ENCODE measurements at regions not wholly inside any gene's neighbourhood (a gene's known extent, or its start where the extent isn't known, plus 50 kb on each side); places are given as distances from the start of the nearest gene placed in this dataset.
"Not testable (repeated sequence)": the region's sequence is repeated elsewhere in the genome, so short reads cannot be mapped to it uniquely, and the experiment has no call there.

GRCh38 chr2:19651466-19651865 is 250.3 kb downstream of the TTC32 start:
- DNase-seq (ENCODE audit: missing footprints) (no peak), ATAC-seq (no peak)
- intact Hi-C loops (cut with DNase I), result no loop called here

GRCh38 chr2:19649785-19650380 is 251.9 kb downstream of the TTC32 start:
- intact Hi-C loops (cut with DNase I), result no loop called here
- peak; percentile 94 for ATAC-seq

GRCh38 chr2:19649142-19649541 is 252.6 kb downstream of the TTC32 start:
- intact Hi-C loops (cut with DNase I), result no loop called here
- DNase-seq (ENCODE audit: missing footprints), result no peak

More at GRCh38 chr2:19649785-19650380, 251.9 kb downstream of the TTC32 start:
- DNase-seq (ENCODE audit: missing footprints), result no peak

GRCh38 chr2:19648583-19648982 is 253.2 kb downstream of the TTC32 start:
- DNase-seq (ENCODE audit: missing footprints), result no peak
- intact Hi-C loops (cut with DNase I), result no loop called here
- peak; percentile 78 for ATAC-seq

More at GRCh38 chr2:19649142-19649541, 252.6 kb downstream of the TTC32 start:
- ATAC-seq, result no peak

- ATAC-seq, result no peak
- no peak for DNase-seq (ENCODE audit: missing footprints)
- intact Hi-C loops (cut with DNase I), result no loop called here
Observed at GRCh38 chr2:19646987-19647386, 254.8 kb downstream of the TTC32 start.

GRCh38 chr2:19644763-19645162 is 257.0 kb downstream of the TTC32 start:
- ATAC-seq (no peak), DNase-seq (ENCODE audit: missing footprints) (no peak)
- intact Hi-C loops (cut with DNase I), result no loop called here

- ATAC-seq, result no peak
- no peak for DNase-seq (ENCODE audit: missing footprints)
- intact Hi-C loops (cut with DNase I), result no loop called here
Observed at GRCh38 chr2:19643117-19643518, 258.7 kb downstream of the TTC32 start.

GRCh38 chr2:19642501-19642900 is 259.3 kb downstream of the TTC32 start:
- intact Hi-C loops (cut with DNase I), result no loop called here
- ATAC-seq (no peak), DNase-seq (ENCODE audit: missing footprints) (no peak)

GRCh38 chr2:19635951-19636510 is 265.8 kb downstream of the TTC32 start:
- ATAC-seq, result no peak
- intact Hi-C loops (cut with DNase I), result no loop called here
- DNase-seq (ENCODE audit: missing footprints), result no peak

GRCh38 chr2:19632403-19632991 is 269.3 kb downstream of the TTC32 start:
- intact Hi-C loops (cut with DNase I), result loop anchor here (5.0 kb wide), 1 partner anchor 45 kb away; no protein-coding TSS in a partner anchor
- DNase-seq (ENCODE audit: missing footprints), result peak; percentile 73
- peak; percentile 94 for ATAC-seq

GRCh38 chr2:19631871-19632270 is 269.9 kb downstream of the TTC32 start:
- DNase-seq (ENCODE audit: missing footprints) (no peak), ATAC-seq (peak; percentile 11)
- intact Hi-C loops (cut with DNase I), result loop anchor here (5.0 kb wide), 1 partner anchor 45 kb away; no protein-coding TSS in a partner anchor

- no peak for ATAC-seq
- intact Hi-C loops (cut with DNase I), result loop anchor here (5.0 kb wide), 1 partner anchor 46 kb away; no protein-coding TSS in a partner anchor
- DNase-seq (ENCODE audit: missing footprints), result no peak
Observed at GRCh38 chr2:19630921-19631320, 270.9 kb downstream of the TTC32 start.

GRCh38 chr2:19627359-19627758 is 268.9 kb upstream of the OSR1 start:
- intact Hi-C loops (cut with DNase I), result no loop called here
- no peak for ATAC-seq
- no peak for DNase-seq (ENCODE audit: missing footprints)

GRCh38 chr2:19623488-19623887 is 265.1 kb upstream of the OSR1 start:
- intact Hi-C loops (cut with DNase I), result no loop called here
- DNase-seq (ENCODE audit: missing footprints) (no peak), ATAC-seq (no peak)

- DNase-seq (ENCODE audit: missing footprints) (no peak), ATAC-seq (no peak)
- intact Hi-C loops (cut with DNase I), result no loop called here
Observed at GRCh38 chr2:19617257-19617848, 258.9 kb upstream of the OSR1 start.

- intact Hi-C loops (cut with DNase I); ATAC-seq: not testable (repeated sequence)
Observed at GRCh38 chr2:19615402-19615801, 257.0 kb upstream of the OSR1 start.

GRCh38 chr2:19614066-19614465 is 255.6 kb upstream of the OSR1 start:
- intact Hi-C loops (cut with DNase I), result no loop called here
- DNase-seq (ENCODE audit: missing footprints), result no peak
- ATAC-seq, result no peak

More at GRCh38 chr2:19615402-19615801, 257.0 kb upstream of the OSR1 start:
- not testable (repeated sequence) for DNase-seq (ENCODE audit: missing footprints)

GRCh38 chr2:19611491-19612332 is 253.3 kb upstream of the OSR1 start:
- intact Hi-C loops (cut with DNase I), result no loop called here
- DNase-seq (ENCODE audit: missing footprints) (no peak), ATAC-seq (no peak)

- ATAC-seq, result no peak
- peak; percentile 55 for DNase-seq (ENCODE audit: missing footprints)
Observed at GRCh38 chr2:19609266-19609665, 250.8 kb upstream of the OSR1 start.

More at GRCh38 chr2:19609266-19609665, 250.8 kb upstream of the OSR1 start:
- intact Hi-C loops (cut with DNase I), result no loop called here

Data from Right ventricle myocardium inferior (tissue), 1 donor.